ENCODE measurements at regions not wholly inside any gene's neighbourhood (a gene's known extent, or its start where the extent isn't known, plus 50 kb on each side); places are given as distances from the start of the nearest gene placed in this dataset.

DNA sequence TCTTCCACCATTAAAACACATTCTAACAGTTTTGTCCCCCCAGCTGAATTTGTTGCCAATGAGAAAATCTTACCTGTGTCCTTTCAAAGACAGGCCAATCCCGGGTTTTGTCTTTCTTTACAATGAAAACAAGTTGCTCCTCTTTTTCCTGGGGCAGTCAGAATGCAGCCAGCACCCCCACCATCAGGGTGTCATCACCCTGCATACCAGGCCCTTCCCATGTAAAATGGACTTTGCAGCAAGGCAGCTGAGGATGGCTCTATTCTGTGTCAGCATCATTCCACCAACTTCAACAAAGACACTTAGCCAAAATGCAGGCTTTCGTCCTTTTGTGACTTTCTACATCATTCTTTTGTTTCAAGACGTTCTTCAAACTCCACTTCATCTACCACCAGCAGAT is 490.9 kb downstream of the OCA2 start:
- TF ChIP-seq, protein P1, sequence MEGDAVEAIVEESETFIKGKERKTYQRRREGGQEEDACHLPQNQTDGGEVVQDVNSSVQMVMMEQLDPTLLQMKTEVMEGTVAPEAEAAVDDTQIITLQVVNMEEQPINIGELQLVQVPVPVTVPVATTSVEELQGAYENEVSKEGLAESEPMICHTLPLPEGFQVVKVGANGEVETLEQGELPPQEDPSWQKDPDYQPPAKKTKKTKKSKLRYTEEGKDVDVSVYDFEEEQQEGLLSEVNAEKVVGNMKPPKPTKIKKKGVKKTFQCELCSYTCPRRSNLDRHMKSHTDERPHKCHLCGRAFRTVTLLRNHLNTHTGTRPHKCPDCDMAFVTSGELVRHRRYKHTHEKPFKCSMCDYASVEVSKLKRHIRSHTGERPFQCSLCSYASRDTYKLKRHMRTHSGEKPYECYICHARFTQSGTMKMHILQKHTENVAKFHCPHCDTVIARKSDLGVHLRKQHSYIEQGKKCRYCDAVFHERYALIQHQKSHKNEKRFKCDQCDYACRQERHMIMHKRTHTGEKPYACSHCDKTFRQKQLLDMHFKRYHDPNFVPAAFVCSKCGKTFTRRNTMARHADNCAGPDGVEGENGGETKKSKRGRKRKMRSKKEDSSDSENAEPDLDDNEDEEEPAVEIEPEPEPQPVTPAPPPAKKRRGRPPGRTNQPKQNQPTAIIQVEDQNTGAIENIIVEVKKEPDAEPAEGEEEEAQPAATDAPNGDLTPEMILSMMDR (IDR thresholded peaks at IDR 0.05): no peak
- TF ChIP-seq POLR2A (IDR thresholded peaks at IDR 0.05): no peak

Data from prostate gland (tissue), 2 donors.